ENCODE measurements at regions not wholly inside any gene's neighbourhood (a gene's known extent, or its start where the extent isn't known, plus 50 kb on each side); places are given as distances from the start of the nearest gene placed in this dataset.

GRCh38 chr16:86089334-86089900 lies 190.5 kb downstream of the IRF8 start:
- TF ChIP-seq, protein P1, sequence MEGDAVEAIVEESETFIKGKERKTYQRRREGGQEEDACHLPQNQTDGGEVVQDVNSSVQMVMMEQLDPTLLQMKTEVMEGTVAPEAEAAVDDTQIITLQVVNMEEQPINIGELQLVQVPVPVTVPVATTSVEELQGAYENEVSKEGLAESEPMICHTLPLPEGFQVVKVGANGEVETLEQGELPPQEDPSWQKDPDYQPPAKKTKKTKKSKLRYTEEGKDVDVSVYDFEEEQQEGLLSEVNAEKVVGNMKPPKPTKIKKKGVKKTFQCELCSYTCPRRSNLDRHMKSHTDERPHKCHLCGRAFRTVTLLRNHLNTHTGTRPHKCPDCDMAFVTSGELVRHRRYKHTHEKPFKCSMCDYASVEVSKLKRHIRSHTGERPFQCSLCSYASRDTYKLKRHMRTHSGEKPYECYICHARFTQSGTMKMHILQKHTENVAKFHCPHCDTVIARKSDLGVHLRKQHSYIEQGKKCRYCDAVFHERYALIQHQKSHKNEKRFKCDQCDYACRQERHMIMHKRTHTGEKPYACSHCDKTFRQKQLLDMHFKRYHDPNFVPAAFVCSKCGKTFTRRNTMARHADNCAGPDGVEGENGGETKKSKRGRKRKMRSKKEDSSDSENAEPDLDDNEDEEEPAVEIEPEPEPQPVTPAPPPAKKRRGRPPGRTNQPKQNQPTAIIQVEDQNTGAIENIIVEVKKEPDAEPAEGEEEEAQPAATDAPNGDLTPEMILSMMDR (IDR thresholded peaks at IDR 0.05) = no peak
- TF ChIP-seq EP300 (IDR thresholded peaks at IDR 0.05) = no peak
- no peak for TF ChIP-seq CEBPB (IDR thresholded peaks at IDR 0.05)
- no peak for TF ChIP-seq MYC (IDR thresholded peaks at IDR 0.05; ENCODE audit: borderline replicate concordance, low read length)

Measured in A549 (cell line).